ENCODE measurements at regions not wholly inside any gene's neighbourhood (a gene's known extent, or its start where the extent isn't known, plus 50 kb on each side); places are given as distances from the start of the nearest gene placed in this dataset.

DNA sequence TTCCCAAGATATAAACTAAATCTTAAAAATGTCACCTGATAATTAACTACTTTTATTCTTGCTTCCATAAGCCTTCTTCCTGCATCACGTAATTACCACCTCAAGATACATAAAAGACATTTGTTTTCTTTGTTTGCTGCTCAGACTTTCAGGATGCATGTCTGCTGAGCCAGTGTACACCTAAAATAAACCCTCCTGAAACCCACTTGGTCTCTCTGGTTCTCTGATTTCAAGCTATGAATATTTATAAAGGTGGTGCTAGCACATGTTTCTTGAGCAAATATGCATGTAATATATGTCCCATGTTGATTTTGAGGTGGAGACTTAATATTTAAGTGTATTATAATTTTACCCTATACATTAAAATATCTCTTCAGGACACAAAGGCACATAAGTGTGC is 1627.7 kb upstream of the CDH9 start:
- TF ChIP-seq EZH2 (IDR thresholded peaks at IDR 0.05) (no peak), EZH2phosphoT487 (IDR thresholded peaks at IDR 0.05) (no peak)
- TF ChIP-seq, protein P1, sequence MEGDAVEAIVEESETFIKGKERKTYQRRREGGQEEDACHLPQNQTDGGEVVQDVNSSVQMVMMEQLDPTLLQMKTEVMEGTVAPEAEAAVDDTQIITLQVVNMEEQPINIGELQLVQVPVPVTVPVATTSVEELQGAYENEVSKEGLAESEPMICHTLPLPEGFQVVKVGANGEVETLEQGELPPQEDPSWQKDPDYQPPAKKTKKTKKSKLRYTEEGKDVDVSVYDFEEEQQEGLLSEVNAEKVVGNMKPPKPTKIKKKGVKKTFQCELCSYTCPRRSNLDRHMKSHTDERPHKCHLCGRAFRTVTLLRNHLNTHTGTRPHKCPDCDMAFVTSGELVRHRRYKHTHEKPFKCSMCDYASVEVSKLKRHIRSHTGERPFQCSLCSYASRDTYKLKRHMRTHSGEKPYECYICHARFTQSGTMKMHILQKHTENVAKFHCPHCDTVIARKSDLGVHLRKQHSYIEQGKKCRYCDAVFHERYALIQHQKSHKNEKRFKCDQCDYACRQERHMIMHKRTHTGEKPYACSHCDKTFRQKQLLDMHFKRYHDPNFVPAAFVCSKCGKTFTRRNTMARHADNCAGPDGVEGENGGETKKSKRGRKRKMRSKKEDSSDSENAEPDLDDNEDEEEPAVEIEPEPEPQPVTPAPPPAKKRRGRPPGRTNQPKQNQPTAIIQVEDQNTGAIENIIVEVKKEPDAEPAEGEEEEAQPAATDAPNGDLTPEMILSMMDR (IDR thresholded peaks at IDR 0.05): no peak
